Right renal pelvis (tissue), 4 donors: ENCODE measurements at regions not wholly inside any gene's neighbourhood (a gene's known extent, or its start where the extent isn't known, plus 50 kb on each side); places are given as distances from the start of the nearest gene placed in this dataset.

Source experiments
- DNase-seq, 4 donors: peaks; one replicate each; pipeline ENCODE4 v3.0.0-alpha.2; 2013; ENCODE audit warnings: low read depth in 4 of 4, low spot score in 3 of 4, missing footprints in 1 of 4

DNA sequence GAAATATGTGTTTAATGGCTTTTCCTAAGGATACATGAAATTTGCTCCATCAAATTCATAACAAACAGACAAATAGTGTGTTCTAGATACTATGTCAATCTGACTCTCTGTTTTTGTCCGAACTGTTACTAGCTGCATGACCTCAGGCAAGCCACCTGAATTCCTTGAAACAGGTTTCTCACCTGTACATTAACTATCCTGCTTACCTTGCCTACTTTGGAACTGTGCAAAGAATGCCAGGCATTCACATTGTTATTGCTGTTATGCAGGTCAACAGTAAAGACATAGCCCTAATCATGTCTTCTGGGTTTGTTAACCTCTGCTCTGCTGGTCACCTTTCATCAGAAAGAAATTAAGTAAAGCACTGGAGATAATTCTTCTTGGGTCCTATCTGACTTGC is 1283.9 kb upstream of the CELF2 start:
- peak in 3 of 4 donors; percentile 4 to 12 (median 8) for DNase-seq

DNA sequence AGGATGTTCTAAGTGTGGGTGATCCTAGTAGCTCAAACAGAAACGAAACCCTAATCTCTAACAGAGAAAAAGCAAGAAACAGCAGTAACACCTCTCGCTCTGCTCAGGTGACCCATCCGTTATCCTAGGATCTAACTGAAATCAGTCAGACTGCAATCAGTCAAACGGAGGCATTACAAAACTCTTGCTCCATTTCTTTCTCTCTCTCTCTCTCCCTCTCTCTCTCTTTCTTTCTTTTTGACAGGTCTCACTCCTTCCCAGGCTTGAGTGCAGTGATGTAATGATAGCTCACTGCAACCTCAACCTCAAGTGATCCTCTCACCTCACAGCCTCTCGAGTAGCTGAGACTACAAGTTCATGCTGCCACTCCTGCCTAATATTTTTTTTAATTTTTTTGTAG is 1283.5 kb upstream of the CELF2 start:
- no peak for DNase-seq

DNA sequence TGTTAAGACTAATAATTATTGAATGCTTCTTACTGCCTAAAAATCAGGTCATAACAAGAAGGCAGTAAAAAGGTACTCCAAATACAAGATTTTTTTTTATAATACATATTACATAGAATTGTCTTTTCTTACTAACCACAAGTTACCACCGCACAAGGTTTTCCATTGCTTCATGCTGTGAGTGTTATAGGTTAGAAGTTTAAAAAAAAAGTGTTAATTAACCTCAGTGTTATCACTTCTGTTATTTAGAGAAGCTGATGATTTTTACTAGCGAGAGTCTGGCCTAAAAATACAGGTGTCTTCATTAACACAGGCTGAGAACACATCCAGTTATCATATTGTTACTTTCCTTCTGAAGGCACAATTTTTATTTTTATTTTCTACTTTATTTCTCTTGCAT is 1281.9 kb upstream of the CELF2 start:
- DNase-seq: no peak

DNA sequence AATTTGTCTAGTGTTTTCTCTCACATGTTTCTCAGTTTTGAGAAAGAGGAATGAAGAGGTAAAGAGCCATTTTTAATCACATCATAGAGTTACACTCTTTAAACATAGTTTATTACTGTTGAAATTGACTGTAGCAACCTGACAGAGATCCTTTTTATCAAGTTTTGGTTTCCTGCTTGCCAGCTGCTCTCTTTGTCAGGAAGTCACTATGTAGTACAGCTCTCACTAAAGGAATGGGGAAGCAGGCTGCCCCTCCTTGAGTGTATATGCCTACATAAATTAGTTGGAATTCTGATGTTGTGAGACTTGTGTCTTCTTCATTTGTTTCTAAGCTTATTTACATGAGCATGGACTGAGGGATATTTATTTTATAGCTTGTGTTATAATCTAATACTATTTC is 1274.0 kb upstream of the CELF2 start:
- DNase-seq: no peak

DNA sequence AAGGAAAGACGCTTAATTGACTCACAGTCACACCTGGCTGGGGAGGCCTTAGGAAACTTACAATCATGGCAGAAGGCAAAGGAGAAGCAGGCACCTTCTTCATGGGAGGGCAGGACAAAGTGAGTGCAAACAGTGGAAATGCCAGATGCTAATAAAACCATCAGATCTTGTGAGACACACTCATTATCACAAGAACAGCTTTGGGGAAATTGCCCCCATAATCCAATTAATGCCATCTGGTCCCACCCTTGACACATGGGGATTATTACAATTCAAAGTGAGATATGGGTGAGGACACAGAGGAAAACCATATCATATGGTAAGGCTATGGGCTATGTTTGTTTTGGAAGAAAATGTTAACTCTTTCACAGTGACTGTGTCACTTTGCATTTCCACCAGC is 1272.5 kb upstream of the CELF2 start:
- no peak for DNase-seq

DNA sequence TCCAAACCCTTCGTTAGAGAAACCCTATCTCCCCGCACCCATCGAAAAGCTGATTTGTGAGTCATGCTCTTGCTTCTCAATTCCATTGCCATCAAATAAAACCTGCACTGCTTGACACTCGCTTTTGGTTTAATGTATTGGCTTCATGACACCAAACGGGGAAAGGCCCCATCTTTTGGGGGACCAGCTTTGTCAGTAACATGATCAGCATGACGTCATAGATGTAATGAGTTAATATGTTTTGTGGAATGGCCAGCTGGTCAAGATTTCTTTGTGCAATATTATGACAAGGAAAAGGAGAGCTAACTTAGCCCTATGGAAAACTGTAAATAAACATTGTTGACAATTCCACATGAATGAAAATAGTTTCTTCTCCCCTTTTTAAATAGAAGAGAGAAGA is 1260.5 kb upstream of the CELF2 start:
- no peak for DNase-seq

DNA sequence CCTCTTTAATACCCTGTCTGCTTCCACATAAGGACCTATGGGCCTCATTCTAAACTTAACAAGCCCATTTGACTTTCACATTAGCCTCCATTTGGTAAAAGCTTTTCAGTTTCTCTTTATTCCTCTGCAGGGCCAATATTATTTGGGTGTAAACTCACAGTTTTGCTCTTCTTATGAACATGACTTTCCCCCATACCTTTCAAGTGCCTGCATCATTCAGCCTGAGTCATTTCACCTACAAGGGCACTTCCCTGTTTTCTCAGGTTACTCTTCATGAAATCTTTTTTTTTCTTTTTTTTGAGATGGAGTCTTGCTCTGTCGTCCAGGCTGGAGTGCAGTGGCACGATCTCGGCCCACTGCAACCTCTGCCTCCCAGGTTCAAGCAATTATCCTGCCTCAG is 1258.1 kb upstream of the CELF2 start:
- DNase-seq: no peak

DNA sequence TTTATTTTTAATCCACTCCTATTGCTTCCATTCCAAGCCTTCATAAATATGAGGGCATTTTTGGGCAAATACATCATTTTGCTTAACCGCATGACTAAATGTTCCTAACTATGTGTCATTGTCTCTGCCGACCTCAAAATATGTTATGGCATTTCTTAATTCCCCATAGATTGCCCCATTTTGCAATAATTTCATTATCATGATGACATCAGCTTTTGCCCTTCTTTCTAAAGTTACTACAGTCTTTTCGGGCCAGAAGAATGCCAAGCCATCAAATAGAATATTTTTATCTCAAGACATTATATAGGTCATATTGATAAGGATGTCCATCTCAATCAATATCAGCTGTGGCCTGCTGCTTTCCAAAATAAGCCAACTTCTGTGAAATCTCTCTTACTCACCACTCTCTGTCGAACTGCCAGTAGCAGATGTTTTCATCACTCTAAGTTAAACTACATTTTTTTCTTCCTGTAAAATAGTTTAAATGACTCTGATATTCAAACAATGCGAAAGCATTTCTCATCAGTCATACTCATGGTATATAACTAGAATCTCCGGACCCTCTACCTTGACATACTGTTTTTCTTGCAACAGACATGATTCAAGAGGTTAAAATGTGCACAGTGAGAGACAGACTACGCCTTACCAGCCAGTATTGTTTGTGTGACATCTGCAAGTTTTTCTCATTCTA is 1254.6 kb upstream of the CELF2 start:
- no peak for DNase-seq

DNA sequence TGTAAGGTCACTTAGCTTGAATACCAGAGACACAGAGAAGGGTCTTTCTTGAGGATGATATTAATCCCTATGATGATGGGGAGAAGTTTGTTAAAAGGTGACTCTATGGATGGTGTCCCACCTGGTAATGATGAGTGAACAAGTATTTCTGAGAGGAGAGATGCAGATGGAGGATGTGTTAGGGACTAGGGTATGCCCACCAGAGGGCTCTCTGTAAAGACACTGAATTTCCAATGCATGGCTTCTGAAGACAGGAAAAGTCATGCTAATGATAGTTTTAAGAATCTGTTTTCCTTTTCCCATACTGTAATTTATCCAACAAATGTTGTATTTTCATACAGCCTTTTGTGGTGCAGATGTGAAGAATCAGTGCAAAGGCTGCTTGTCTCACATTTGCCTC is 1250.9 kb upstream of the CELF2 start:
- no peak for DNase-seq

DNA sequence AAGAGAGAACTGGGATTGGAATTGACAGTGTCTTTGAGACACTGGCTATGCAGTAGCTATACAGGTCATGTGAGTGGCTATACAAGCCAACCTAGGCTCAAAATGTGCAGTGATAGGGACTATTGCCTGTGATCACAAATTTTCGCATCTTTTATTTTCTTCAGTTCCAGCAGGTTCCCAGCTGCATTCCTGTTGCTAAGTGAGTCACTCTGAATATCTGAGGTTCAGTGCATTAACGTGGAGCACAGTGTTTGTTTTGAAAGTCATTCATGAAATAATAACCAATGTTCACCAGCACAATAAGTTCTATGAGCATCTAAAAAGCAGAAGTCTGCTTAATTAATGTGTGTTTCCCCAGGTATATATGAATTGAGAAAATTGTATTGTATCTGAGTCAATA is 1236.0 kb upstream of the CELF2 start:
- DNase-seq: no peak

DNA sequence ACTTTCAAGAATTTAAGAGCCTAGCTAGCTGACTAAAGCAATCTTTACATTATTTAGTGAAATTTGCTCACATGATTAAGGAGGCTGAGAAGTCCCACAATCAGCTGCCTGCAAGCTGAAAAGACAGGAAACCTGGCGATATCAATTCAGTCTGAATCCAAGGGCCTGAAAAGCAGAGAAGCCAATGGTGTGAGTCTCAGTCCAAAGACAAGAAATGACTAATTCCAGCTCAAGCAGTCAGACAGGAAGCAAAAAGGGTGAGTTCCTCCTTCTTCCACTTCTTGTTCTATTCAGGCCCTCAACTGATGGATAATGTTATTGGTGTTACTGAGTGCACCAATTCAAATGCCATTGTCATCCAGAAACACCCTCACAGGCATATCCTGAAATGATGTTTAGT is 1231.6 kb upstream of the CELF2 start:
- no peak for DNase-seq

DNA sequence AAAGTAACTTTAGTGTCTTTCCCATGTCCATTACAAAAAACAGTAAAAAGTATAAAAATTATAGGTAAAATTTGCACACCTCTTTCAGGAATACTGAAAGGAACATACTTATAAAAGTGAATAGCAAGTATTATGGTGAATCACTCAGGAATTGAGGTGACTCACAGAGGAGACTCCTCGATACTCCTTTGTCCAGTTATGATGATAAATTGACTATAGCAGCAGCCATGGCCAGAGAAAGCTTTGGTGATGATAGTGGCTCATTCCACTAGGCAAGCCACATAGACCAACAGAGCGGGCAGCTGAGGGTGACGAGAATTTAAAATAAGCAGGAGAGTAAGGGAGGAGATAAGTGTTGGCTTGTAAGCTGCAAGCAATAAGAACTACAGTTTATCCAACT is 1231.1 kb upstream of the CELF2 start:
- no peak for DNase-seq

DNA sequence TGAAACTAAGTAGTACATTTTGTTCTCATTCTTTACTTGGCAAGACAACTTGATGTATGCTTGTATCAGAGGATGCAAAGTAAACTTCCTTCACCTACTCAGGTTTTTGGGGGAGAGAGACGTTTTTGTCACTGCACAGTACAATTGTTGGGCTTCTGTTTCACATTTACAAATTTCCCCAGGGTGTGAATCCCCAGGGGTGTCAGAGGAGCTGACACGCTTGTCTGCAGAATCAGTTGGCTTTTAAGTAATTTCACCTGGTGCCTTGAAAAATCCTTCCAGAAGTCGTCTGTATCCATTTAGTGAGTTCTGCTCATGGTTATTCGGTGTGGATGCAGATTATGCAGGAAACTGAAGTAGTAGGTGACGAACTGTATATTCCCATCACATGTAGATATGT is 1227.7 kb upstream of the CELF2 start:
- DNase-seq: no peak

DNA sequence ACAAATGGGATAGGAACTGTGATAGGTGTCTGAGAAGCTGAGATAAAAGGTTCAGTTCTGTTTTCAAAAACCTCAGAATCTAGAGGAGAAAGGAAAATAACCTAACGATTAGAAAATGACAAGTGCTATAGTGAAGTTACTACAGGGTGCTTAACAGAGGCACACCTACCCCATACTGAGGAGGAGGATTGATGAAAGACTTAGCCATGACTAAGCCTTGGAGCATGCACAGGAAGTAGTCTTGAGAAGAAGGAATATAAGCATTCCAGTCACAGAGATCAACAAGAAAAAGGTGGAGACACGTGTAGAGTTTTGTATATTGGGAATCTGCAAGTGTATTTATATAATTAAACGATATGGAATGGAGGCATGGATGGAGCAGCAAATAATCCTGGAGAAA is 1225.5 kb upstream of the CELF2 start:
- DNase-seq: no peak

DNA sequence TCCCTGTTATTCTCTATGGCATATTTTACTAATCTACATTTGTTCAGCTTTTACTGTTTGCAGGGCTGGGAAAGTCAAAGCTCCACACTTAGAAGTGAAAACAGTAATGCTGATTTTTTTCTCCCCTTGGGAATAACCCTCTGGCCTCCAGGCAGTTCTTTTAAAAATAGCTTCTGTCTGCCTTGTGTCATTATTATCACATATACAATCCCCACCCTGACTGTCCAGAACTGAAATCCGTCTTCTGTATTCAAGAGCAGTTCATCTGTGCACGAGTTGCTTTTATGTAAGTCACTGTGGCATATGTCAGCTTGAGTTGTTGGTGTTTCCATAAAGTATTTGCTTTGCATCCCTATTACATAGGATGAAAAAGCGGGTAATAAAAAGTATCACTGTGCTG is 1221.1 kb upstream of the CELF2 start:
- no peak for DNase-seq

DNA sequence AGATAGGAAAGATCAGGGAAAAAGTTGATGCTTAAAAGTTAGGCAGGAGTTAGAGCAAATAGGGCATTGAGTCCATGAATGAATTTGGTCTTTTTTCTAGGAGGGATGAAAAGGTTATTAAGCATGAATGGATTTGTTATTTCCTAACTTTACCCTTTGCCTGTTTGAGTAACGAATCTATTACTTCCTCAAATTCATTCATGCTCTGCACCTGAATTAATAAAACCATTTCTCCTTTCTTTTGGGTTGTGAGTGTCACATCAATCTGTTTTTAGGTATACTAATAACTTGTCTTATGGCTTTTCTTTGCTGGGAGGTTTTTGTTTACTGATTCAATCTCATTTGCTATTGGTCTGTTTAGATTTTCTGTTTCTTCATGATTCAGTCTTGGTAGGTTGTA is 1217.7 kb upstream of the CELF2 start:
- no peak for DNase-seq

DNA sequence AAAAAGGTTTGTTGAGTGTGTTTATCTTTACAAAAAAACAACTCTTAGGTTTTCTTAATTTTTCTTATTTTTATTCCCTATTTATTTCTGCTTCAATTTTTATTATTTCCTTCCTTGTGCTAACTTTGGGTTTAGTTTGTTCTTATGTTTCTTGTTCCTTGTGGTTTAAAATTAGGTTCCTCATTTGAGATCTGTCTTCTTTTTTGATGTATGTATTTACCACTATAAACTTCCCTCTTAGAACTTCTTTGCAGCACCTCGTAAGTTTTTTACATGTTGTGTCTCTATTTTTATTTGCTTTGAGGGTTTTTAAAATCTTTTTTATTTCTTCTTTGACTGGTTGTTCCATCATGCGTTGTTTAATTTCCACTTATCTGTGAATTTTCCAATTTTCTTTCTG is 1217.1 kb upstream of the CELF2 start:
- no peak for DNase-seq

DNA sequence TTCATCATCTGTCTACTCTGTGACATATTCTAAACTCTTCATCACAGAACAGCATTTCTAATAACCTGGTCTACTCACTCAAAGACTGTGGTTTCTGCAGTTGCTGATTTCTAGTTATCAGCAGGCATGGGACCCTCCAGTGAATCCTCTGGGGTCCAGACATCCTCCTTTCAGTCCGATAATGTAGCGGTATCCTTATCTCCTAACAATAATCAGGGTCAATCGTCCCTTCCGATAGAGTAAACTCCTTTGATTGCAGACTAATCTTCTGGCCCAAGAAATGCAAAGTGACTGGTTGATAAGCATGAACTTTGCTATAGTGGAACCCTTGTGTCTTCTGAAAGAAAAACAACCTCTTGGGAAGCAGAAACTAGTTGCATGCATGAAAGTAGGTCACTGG is 1209.8 kb upstream of the CELF2 start:
- DNase-seq: no peak

DNA sequence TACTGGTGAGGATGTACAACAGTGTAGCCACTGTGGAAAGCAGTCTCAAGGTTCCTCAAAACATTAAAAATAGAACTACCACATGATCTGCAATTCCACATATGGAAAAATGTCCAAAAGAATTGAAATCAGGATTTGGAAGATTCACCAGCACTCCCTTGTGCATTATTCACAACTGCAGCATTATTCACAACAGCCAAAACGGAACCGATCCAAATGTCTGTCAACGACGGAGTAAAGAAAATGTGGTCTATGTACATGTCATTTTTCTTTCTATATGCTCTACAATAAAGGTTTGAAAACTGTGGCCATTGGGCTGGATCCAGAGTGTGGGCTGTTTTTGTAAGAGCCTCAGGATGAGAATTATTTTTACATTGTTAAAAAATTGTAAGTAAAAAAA is 1206.1 kb upstream of the CELF2 start:
- DNase-seq: no peak

DNA sequence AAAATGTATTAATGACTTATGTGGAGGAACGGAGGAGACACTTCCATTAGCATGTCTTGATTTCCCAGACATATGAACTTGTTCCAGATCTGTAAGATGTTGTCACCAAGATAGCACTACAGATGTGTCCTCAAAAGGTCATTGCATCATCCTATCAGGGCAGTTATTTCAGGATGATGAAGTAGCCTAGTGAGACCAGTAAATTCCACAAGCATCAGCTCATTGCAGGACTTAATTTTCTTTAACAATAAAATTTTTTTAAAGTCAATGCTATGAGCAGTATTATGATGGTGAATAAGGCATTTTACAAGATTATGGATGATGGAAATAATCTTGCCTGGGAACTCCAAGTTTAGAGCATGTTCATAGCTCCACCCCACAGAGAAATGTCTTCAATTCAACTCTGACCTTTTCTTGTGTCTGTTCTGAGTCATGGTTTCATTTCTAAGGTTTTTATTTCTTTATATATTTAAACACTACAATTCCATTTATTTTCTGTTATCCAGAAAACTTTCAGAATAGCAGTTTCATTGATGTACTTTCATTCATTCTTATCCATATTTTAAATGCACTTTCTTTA is 1203.3 kb upstream of the CELF2 start:
- no peak for DNase-seq

DNA sequence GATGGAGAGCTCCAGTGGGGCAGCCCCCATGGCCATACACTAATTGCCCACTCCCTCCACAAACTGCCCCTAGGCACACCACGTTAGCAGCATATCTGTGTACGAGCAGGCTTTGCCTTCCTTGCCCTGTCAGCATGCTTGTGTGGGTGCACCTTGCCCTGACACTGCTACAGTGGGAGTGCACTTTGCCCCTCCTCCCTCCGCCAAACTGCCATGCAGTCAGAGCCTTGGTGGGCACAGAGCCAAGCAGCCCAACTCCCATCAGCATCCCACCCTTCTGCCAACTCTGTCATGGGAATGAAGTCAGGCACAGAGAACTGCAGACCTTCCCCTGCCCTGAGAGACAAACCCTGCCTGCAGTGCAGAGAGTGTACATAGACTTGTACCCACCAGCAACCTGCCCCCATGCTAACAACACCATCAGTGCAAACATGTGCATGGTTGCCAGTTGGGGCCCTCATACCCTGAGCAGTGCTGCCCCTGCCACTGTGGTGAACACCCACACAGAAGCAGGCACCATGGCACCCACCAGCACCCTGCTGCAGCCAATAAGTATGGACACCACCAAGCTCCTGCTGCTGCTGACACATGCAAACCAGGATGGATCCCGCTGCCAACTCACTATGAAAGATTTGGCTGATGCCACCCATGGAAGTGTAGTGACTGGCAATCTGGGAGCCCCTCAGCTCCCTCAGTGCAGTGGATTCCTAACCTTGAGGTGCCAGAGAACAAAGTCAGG is 1197.7 kb upstream of the CELF2 start:
- DNase-seq: no peak

DNA sequence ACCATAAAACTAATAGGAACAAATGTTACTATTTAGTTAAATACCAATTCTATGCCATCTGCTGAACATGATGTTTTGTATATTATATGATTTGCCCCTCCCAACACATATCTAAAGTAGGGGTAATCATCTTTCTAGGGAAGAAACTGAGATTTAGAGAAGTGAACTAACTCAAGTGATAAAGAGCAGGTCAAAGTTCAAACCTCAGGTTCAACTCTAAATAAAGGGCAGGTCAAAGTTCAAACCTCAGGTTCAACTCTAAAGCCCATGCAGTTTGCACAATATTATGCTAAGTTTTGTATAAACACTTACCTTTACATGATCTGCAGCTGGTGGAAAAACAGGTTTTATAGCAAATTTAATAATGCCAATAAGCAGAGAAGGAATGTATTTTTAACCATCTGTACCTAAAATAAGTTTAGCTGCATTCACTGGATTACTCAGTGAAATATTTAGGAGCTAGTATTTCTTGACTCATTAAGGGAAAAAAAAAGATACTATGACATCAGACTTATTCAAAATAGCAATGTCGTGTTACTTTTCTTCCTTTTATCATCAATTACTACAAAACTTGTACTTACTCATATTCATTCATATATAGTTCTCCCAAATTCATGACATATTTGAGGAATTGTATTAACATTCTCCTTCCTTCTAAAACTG is 1194.3 kb upstream of the CELF2 start:
- no peak for DNase-seq
